GM19468 (cell line): ENCODE measurements at regions not wholly inside any gene's neighbourhood (a gene's known extent, or its start where the extent isn't known, plus 50 kb on each side); places are given as distances from the start of the nearest gene placed in this dataset.
A peak's percentile ranks its signal among the peaks of the same experiment; 100 is the strongest.

Source experiments
- ATAC-seq: cut with Tn5 transposase; IDR thresholded peaks from one replicate; pipeline ENCODE4 v1.9.1; 2021; ENCODE audit warnings: mild to moderate bottlenecking, moderate library complexity, moderate number of reproducible peaks; ENCODE audit not compliant: unreplicated experiment; ENCODE audit errors: extremely low read depth

- ATAC-seq: no peak
Observed at GRCh38 chr3:25025236-25025635, 402.8 kb upstream of the RARB start.

GRCh38 chr3:25027650-25028049 lies 400.4 kb upstream of the RARB start:
- ATAC-seq: no peak

GRCh38 chr3:25029820-25030219 lies 398.2 kb upstream of the RARB start:
- no peak for ATAC-seq

- ATAC-seq: no peak
Observed at GRCh38 chr3:25032344-25032743, 395.7 kb upstream of the RARB start.

GRCh38 chr3:25033407-25034029 lies 394.5 kb upstream of the RARB start:
- ATAC-seq: peak; percentile 36

GRCh38 chr3:25035526-25035925 lies 392.5 kb upstream of the RARB start:
- ATAC-seq: no peak

GRCh38 chr3:25036633-25037032 lies 391.4 kb upstream of the RARB start:
- no peak for ATAC-seq

GRCh38 chr3:25037049-25037547 lies 391.0 kb upstream of the RARB start:
- no peak for ATAC-seq

- no peak for ATAC-seq
Observed at GRCh38 chr3:25038271-25038670, 389.8 kb upstream of the RARB start.

GRCh38 chr3:25038922-25039321 lies 389.1 kb upstream of the RARB start:
- no peak for ATAC-seq

GRCh38 chr3:25040748-25041147 lies 387.3 kb upstream of the RARB start:
- no peak for ATAC-seq

GRCh38 chr3:25041871-25042584 lies 386.0 kb upstream of the RARB start:
- no peak for ATAC-seq

- ATAC-seq: no peak
Observed at GRCh38 chr3:25043177-25043576, 384.9 kb upstream of the RARB start.

- ATAC-seq: no peak
Observed at GRCh38 chr3:25043749-25044148, 384.3 kb upstream of the RARB start.

- no peak for ATAC-seq
Observed at GRCh38 chr3:25044762-25045710, 383.0 kb upstream of the RARB start.

GRCh38 chr3:25046911-25047771 lies 380.9 kb upstream of the RARB start:
- no peak for ATAC-seq

GRCh38 chr3:25049304-25049703 lies 378.8 kb upstream of the RARB start:
- ATAC-seq: no peak

- no peak for ATAC-seq
Observed at GRCh38 chr3:25053360-25053759, 374.7 kb upstream of the RARB start.

GRCh38 chr3:25056036-25056755 lies 371.9 kb upstream of the RARB start:
- ATAC-seq: no peak
